Ramos (cell line): ENCODE measurements at regions not wholly inside any gene's neighbourhood (a gene's known extent, or its start where the extent isn't known, plus 50 kb on each side); places are given as distances from the start of the nearest gene placed in this dataset.

ENCODE experiments used
- in situ Hi-C: fragments of 300-500 bp; cut with MboI; formaldehyde crosslinking; loops from one replicate; pipeline ENCODE4 v1.14.3; 2022; ENCODE audit warnings: low sequenced_read_pairs; ENCODE audit not compliant: unreplicated experiment

DNA sequence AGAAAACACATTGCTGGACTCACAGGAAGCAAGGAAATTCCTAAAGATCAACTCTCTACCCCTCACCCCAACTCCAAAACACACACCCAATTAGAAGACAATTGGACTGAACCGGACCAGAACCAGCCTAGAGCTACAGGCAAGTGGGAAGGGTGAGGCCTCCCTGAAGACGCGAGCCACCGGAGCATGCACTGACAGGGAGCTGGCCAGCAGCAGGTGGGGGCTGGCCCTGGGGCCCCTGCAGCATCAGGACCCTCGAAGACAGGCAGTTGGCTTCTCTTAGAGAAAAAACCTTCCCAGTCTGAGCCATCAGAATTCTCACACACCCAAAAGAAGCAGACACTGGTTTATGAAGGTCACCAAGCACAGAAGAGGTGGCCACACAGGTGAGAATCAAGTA, 209.5 kb upstream of the DIO3 start:
- in situ Hi-C loops = no loop called here

DNA sequence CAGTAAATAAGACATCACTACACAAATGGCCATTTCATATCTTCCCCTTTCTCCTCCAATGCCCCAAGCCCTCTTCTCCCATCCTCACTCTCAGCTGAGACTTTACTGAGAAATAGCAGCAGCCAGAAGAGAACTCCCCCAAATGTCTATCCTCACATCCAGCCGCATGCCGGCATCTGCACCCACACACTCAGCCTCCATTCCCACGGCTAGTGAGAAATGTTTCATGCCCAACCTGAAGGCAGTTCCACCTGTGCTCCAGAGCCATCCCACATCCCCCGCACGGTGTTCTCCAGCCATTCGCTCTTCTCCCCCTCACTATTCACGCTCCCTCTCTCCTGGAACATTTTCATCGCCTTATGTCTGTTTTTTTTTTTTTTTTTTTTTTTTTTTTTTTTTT, 208.7 kb upstream of the DIO3 start:
- in situ Hi-C loops = no loop called here

DNA sequence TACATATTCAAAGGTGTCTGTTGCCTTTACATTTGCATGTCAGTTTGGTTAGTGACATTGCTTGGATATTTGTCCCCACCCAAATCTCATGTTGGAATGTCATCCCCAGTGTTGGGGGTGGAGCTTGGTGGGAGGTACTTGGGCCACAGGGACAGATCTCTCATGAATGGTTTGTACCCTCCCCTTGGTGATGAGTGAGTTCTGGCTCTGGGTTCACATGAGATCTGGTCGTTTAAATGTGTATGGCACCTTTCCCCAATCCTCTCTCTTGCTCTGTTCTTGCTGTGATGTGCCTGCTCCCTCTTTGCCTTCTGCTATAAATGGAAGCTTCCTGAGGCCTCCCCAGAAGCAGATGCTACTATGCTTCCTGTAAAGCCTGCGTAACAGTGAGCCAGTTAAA, 207.9 kb upstream of the DIO3 start:
- in situ Hi-C loops = no loop called here

DNA sequence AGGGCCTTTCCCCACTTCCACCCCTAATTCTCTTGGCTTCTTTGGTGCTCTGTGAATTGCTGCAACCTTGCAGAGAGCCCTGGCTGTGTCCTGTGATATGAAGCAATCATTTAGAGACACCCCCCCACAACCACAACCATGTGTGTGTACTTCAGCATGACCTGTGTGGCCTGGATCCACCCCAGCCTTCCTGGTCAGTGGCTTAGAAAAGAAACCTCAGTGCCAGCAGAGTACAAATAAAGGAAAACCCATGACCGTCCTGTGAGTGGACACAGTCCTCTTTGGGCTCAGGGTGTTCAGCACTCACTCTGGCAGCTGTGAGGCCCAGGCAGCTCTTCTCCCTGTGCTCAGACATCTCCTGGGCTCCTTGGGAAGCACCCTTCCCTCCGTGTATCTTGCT, 206.6 kb upstream of the DIO3 start:
- in situ Hi-C loops = no loop called here

DNA sequence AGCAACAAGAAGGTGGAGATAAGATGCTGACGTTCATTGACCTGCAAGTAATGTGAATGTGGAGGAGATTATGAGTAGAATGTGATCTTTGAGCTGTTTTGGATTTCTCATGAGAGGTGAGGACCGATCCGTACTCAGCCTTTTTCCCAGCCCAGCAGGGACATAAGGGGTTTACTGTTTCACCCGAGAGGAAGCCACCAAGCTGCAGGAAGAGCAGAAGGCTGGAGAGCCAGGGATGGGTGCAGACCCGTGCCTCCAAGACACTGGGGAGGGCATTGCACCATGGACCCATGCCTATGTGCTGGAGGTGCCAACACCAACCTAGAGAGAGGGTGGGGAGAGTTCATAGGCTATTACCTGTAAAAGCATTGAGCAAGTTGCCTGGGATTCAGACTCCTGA, 206.0 kb upstream of the DIO3 start:
- in situ Hi-C loops = no loop called here

DNA sequence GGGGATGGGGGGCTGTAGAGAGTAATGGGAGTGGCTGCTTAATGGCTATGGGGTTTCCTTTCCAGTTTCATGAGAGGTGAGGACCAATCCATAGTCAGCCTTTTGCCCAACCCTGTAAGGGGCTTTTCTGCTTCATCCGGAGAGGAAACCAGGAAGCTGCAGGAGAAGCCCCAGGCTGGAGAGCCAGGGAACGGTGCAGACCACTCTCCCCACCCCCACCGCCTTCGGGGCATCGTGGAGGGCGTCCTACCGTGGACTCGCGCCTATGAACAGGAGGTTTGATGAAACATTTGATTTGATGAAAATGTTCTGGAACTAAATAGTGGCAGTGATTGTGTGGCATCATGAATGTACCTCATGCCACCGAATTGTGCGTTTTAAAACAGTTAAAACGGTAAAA, 204.3 kb upstream of the DIO3 start:
- in situ Hi-C loops = no loop called here

DNA sequence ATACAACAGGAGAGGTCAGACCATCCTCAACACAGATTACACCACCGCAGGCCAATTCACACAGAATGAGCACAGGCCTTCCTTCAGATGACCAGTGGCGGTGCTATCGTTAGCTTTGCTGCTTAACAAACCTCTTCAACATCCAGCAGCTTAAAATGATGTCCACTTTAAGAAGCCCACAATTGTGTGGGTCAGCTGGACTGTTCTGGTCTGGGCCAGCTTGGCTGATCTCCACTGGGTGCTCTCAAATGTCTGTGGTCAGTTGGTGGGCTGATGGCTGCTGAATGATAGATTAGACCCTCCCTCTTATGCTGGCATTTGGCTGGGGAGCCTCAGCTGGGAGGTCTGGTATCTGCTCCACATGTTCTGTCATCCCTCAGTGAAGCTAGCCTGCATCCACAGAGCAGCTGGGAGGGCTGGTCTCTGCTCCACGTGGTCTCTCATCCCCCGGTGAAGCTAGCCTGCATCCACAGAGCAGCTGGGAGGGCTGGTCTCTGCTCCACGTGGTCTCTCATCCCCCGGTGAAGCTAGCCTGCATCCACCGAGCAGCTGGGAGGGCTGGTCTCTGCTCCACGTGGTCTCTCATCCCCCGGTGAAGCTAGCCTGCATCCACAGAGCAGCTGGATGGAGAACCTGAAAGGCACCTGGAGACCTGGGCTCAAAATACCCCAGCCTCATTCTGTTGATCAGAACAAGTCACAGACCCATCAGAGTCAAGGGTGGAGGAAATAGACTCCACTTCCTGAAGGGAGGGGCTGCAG, 203.6 kb upstream of the DIO3 start:
- in situ Hi-C loops = no loop called here

DNA sequence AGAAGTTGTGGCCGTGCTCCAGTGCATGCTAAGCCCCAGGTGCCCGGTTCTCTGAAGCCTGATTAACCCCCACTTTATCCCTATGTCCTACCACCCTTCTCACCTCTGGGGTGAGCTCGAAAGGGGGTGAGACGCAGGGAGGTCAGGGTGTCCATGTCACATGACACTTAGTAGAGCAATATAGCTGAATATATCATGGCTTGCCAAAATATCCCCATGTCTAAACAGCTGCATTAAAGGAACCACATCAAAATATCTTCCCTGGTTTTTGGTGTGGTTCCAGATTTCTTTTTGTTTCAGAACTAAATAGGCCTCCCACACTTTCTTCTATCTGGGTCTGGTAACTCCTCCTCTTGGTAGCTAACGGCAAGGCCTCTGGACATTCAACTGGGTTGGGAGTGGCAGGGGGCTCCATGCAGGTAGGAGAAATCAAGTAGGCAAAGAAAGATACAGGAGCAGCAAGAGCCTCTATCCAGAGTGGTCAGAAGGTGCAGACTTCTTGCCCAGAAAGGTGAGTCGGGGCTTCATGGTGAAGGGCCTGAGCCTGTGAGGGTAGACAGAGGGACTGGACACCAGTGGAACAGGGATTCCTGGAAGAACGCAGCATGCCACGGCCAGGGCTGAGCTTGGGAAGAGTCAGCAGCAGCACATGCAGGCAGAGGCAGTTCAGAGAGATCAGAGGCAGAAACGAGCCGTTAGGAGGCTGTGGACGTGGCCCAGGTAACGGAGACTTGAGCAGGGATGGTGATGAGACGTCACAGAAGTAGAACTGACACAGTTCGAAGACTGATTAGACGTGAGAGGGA, 202.8 kb upstream of the DIO3 start:
- in situ Hi-C loops = no loop called here

DNA sequence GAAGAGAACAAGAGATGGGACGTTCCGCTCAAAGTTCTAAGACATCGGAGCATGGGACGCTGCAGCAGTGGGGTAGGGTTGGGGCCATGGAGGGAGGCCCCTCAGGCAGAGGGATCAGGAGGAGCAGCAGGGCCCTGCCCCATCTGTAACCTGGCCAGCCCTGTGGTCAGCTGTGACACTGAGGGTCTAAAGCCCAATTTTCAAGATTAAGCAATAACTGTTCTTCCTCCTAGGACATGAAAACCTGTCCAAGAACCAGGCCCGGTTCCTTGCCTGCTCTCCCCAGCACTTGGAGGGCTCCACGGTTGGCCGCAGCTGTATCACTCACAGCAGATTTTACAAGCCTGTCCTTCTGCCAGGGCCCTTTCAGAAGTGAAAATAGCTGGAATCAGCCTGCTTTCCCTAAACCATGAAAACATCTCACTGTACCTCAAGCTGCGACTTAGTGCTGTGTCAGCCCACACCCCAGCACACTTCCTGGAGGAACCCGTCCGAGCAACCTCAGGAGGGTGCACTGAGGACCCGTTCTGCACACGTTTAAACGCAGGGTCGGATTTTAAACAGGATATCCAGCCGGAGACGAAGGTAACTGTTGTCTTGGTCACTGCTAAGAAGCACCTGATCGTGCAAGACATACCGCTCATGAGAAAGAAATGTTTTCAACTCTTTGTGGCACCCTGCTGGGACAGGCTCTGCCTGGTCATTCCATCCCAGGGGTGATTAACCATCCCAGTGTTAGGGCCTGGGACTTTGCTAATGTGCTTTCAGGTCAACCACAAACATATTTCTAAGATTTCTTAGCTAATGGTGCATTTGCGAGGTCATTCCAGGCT, 201.9 kb upstream of the DIO3 start:
- in situ Hi-C loops = no loop called here

DNA sequence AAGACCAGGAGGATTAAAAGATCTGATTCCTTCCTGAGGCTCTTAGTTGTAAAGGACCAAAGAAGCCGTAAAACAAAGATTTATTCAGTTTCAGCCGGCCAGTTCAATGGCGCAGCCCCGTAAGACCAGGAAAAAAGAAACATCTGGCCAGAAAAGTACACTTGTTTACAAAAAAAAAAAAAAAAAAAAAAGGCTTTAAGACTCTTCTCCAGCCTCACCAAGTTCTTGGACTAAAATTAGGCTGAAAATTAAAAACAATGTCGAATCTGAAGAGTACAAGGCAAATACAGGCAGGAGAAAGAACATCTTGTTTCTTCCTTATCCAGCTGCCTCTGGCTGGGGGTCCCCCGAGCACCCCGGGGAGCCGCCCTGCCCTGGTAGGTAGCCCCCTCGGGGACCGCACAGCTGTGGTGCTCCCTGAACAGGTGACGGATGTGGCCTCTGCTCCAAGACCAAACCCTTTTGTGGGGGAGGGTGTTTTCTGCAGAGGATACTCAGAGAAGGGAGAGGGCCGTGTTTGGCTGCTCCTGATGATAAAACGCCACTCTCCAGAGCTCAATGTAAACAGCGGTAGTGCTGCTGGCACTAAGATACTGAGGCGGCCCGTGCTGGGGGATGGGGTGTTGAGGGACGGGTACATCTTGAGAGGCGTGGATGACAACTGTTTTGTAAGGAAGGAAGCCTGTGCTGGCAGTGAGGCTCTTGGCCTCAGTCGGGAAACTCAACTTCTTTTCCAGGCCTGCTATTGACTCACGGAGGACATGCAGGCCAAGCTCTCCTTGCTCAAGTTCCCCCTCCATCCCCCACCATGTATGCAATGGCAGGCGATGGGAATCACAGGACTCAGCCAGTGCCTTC, 201.0 kb upstream of the DIO3 start:
- in situ Hi-C loops = no loop called here

DNA sequence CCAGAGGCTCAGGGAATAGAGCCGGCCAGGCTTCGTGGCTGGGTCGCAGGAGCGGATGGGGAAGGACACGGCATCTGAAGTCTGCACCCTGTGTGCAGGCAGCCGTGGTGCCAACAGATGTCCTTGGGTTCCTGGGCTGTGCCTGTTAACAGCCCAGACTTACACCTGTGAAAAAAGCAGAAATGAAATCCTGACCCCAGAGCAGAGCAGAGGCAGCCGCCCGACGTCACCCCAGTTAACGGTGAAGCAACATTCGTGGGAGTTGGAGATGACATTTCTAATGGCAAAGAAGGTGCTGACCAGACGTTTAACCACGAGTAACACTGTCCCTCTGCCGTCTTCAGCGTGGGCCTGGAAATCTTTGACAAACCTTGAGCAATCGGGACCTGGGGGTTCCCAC, 200.3 kb upstream of the DIO3 start:
- in situ Hi-C loops = no loop called here

DNA sequence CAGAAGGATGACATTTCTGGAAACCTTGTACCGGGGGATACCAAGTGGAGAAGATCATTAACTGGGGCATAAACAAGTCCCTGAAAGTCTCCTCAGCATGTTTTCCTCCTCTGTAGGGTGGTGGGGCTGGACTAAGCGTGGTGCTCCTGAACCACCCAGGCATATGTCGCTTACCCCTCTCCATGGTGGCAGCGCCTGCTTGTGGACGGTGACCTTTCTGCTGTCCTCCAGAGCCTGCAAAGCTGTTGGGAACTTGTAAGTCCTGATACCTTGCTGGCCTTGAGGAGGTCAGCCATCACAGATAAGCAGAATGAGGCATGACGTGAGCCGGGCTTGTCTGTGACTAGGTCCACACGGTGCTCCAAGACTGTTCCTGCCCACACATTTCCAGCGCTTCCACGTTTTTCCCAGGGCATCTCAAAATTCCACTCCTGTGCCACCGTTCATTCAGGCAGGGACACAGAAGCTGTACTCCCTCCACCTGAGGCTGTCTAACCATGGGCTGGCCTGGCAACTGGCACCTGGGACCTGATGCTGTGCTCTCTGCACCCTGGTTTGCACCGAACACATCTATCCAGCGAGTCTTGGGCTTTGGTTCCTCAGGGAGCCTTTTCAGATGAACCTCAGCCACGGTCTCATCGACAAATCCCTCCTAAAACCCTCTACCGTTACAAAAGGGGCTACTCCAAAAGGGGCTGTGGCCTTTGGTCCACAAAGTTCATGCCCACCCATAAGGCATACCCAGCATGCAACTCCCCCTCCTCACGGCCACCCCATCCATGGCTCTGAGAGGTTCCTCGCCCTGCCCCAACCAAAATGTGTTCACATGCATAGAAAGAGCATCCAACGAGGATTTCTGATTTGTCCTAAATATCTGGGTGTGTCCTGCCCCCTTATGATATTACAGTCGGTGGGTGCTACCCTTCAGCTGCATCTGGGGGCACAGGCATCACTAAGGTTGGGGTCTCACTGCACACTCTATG, 199.6 kb upstream of the DIO3 start:
- in situ Hi-C loops = no loop called here

DNA sequence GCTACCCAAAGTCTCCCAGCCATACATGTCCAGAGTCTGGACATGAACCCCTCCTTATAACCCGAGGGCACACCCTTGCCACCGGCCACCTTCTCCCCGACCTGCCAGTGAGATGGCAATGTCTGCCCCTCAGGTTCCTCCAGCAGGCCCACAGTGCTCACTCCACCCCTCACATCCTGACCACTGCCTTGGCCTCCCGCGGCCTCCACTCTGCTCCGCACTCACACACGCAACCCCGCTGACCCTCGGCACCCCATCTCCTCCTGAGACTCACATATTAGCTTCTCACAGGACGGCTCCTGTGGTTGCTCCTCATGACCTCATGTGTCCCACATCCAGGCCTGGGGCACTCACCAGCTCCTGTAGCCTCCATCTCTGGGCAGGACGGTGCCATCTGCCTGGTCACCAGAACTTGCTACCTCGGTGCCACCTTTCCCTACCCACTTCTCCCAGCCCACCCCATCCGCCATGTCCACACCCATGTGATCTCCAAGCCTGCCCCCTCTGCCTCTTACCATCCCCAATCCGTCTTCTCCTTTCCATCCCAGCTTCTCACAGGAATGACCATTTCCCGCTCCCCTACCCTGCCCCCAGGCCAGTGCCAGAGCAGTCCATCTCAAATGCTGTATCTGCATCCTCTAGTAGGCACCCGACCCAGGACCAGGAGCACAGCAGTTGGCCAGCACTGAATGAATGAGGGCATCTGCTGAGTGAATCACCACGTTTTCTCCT, 198.6 kb upstream of the DIO3 start:
- in situ Hi-C loops = no loop called here

DNA sequence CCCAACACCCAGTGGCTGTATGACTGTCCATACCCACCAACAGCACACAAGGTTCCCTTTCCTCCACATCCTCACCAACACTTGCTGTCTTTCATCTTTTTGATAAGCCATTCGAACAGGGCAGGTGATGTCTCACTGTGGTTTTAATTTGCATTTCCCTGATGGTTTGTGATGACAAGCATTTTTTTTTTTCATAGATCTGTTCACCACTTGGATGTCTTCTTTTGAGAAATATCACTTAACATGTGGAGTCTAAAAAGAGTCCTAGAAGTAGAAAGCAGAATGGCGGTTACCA, 198.1 kb upstream of the DIO3 start:
- in situ Hi-C loops = no loop called here

DNA sequence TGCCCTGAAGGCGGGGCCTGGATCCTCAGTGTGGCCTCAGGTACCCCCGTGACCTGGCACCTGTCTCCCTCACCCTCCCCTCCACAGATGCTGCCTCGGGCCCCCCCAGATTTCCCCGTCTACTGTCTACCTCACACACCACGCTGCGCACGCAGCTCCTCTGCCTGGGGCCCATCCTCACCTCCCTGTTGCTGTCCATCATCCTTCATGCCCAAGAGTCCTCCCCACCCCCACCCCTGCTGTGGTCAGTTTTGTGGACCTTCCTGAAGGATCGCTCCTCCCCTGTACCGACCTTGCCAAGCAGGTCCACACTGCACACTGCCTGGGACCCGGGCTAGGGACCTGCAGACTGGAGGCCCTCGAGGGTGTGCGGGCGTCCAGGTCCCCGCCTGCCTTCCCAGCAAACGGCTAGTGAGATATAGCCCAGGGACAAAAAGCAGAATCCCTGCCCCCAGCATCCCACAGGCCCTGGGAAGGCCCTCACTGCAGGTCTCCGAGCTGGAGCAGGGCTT, 197.4 kb upstream of the DIO3 start:
- in situ Hi-C loops = no loop called here

DNA sequence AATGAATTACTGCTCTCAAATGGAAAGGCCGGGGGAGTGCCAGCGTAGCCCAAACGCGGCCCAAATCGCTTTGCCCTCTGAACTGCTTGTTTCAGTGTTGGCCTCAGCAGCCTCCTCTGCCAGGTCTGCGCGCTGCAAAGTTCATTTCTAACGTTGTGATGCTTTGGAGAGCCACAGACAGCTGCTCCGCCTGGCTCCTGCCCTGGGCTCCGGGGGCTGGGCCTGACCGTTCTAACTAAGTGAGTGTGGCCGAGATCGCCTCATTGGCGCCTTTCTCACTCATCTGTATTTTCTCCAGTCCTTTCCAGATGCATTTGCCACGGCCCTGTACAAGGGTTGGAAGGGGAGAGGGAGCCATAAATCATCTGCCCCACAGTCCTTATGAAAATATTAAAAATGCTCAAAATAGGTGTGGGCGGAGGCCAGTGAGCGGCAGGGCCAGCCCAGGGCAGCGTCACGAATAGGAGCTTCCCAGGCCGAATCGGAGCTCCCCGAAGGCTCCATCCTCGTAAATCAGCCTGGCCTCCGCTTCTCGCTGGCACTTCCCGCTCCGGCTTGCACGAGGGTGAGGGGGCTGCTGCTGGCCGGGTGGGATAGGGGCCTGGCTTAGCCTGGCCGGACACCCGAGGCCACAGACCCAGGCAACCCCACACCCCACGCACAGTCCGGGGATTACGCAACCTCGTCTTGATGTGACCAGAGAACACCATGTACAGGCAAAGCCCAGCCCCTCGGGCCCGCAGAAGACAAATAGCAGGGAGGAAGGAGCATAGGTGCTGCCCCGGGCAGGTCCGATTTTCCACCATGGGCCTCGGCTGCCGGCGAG, 196.6 kb upstream of the DIO3 start:
- in situ Hi-C loops = no loop called here

DNA sequence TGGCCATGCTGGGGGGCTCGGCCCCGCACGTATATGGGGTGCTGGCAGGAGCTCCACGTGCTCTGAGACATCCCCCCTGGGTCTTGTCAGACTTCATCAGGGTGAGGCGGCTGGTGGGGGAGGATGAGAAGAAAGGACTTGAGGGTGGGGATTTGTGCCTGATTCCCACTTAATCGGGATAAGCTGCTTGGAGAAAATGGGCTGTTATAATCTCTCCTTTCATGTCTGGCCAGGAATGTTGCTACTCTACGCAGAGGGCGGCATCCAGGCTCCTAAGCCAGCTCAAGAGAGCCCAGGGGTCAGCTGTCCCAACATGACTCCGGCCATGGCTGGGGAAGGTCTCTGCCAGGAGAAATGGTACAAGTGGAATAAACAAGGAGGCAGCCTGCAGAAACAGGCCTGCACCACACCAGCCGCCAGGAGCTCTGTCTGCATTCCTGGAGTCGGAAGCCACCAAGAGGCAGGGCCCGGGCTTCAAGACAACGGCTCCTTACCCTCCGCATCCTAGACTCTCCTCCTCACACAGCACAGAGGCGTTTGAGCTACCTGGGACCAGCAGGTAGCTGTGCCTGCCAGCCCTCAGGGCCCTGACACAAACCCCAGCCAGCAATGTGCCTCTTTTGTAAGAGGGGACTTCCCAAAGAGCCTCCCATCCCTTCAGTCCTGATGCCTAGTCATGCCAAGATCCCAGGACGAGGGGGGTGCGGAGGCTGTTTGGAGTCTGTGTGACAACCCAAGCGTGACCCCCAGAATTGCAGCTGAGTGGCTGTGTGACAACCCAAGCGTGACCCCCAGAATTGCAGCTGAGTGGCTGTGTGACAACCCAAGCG, 195.8 kb upstream of the DIO3 start:
- in situ Hi-C loops = no loop called here
